ENCODE measurements at regions not wholly inside any gene's neighbourhood (a gene's known extent, or its start where the extent isn't known, plus 50 kb on each side); places are given as distances from the start of the nearest gene placed in this dataset.

DNA sequence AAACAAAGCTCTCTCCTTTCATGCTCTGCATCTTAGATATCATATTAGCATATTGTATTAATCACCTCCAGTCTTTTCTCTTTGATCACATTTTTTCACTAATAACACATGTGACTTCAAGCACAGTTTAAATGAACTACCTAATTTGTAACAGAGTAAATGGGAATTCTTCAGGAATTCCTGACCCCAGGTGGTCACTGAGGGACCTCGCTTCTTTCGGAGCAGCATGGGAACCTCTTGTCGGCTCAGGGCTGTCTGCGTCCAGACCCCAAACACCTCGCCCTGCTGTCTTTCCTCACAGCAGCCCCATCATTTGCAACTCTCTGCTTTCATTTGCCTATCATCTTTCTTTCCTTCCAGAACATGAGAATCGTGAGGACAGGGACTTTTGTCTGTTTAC is 103.5 kb downstream of the DACT2 start:
- Histone ChIP-seq H3K4ac (ENCODE audit: low read depth, low read length) (no peak overlapping the region), H3K27me3 (ENCODE audit: control insufficient read depth, insufficient read depth, low read length) (no peaks in the 10 kb centered on the region), H2BK15ac (ENCODE audit: low read depth, low read length) (no peak overlapping the region), H4K8ac (ENCODE audit: low read depth in 2 of 2, low read length in 2 of 2) (no peak overlapping the region), H2BK120ac (ENCODE audit: low read depth, low read length) (no peak overlapping the region), H3K14ac (replicated peaks; ENCODE audit: low read depth, low read length) (no peak overlapping the region), H3K79me1 (ENCODE audit: low read depth in 1 of 2, low read length in 2 of 2) (no peaks in the 10 kb centered on the region), H2BK5ac (ENCODE audit: low read depth, low read length, poor library complexity, severe bottlenecking) (no peak overlapping the region), H3K23ac (ENCODE audit: low read depth, low read length) (no peak overlapping the region), H3K4me2 (ENCODE audit: low read depth, low read length) (no peak overlapping the region), H3K4me3 (ENCODE audit: insufficient read depth, low read depth, low read length) (no peak overlapping the region), H2AK5ac (ENCODE audit: low read depth, low read length) (no peak overlapping the region), H2AFZ (replicated peaks; ENCODE audit: low read length, poor library complexity) (no peak overlapping the region), H2BK20ac (ENCODE audit: low read depth, low read length) (no peak overlapping the region), H3K9ac (ENCODE audit: low read depth, low read length) (no peak overlapping the region), H3K9me1 (ENCODE audit: insufficient read depth, low read length) (no peaks in the 10 kb centered on the region), H3K18ac (ENCODE audit: low read depth, low read length) (no peak overlapping the region), H3K36me3 (ENCODE audit: control insufficient read depth, insufficient read depth, low read length) (no peaks in the 10 kb centered on the region), H4K5ac (ENCODE audit: low read depth, low read length) (no peak overlapping the region), H3K56ac (ENCODE audit: extremely low read depth, insufficient read depth, low read length) (no peak overlapping the region), H2AK9ac (replicated peaks; ENCODE audit: low read depth, low read length, poor library complexity) (no peak overlapping the region), H4K20me1 (ENCODE audit: insufficient read depth, low read length) (no peaks in the 10 kb centered on the region), H3K27ac (ENCODE audit: insufficient read depth, low read length) (no peak overlapping the region), H4K91ac (ENCODE audit: insufficient read depth, low read depth, low read length) (no peak overlapping the region), H3K4me1 (ENCODE audit: control insufficient read depth, insufficient read depth, low read length) (no peaks in the 10 kb centered on the region), H3K9me3 (ENCODE audit: control insufficient read depth, insufficient read depth, low read length) (peaks cover 33% of the 10 kb centered on the region)
- intact Hi-C loops (cut with micrococcal nuclease), result no loop called here
- in situ Hi-C loops (cut with MboI; ENCODE audit: low sequenced_read_pairs), result no loop called here
- CTCF ChIA-PET, result no interaction called here
- DNase-seq (no peak), ATAC-seq (ENCODE audit: low read depth) (no peak)
- no CpG with 5 or more reads among the region's 6 CpGs for WGBS, 2 experiments (ENCODE audit: extremely low coverage in 2 of 2, insufficient read length in 1 of 2)
- BruUV-seq (replicated peaks), result no TSS peak
- TF ChIP-seq MAFK (IDR thresholded peaks at IDR 0.05; ENCODE audit: low read depth, low read length), result no peak
- POLR2A ChIA-PET (ENCODE audit: unreplicated experiment), result no interaction called here
- dilution Hi-C loops (cut with HindIII; ENCODE audit: low sequenced_read_pairs, unreplicated experiment), result no loop called here

Data from IMR-90 (cell line).